IgD-negative memory B cell (primary cell): ENCODE measurements at regions not wholly inside any gene's neighbourhood (a gene's known extent, or its start where the extent isn't known, plus 50 kb on each side); places are given as distances from the start of the nearest gene placed in this dataset.

Source experiments
- H3K27ac Mint-ChIP-seq, 3 donors: one replicate each; pipeline ENCODE4 v1.8.0; 2020 to 2022; ENCODE audit warnings: mild to moderate bottlenecking in 3 of 3, mixed read lengths in 3 of 3, moderate library complexity in 1 of 3
- H3K27me3 Mint-ChIP-seq: one replicate; pipeline ENCODE4 v1.8.0; 2021; ENCODE audit warnings: mixed read lengths
- H3K36me3 Mint-ChIP-seq: one replicate; pipeline ENCODE4 v1.8.0; 2020; ENCODE audit warnings: mild to moderate bottlenecking, mixed read lengths
- H3K4me1 Mint-ChIP-seq, 3 donors: one replicate each; pipeline ENCODE4 v1.8.0; 2020 to 2022; ENCODE audit warnings: mixed read lengths in 3 of 3, mild to moderate bottlenecking in 1 of 3
- H3K4me3 Mint-ChIP-seq, 4 donors: one replicate each; pipeline ENCODE4 v1.8.0; 2020 to 2022; ENCODE audit warnings: mild to moderate bottlenecking in 4 of 4, mixed read lengths in 4 of 4, moderate library complexity in 3 of 4
- H3K9me3 Mint-ChIP-seq, 3 donors: one replicate each; pipeline ENCODE4 v1.8.0; 2020 to 2021; ENCODE audit warnings: mixed read lengths in 3 of 3, mild to moderate bottlenecking in 1 of 3

DNA sequence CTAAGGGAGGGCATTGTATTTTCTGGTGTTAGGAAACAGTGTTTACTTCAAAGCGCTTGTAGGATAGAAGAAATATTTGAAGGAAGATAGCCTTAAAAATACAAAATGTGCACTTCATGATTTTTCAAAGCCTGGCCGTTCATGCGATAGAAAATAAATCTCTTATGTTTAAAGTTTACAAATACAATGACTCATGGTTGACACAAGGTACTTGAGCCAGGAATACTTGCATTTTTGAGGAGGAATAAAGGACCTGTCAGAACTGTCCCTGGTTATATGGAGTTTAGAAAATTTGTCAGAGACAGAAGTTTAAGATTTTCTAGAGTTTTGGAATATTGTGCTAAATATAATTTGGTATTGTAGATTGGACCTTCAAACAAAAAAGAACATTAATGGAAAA lies 1223.2 kb upstream of the SLC10A2 start:
- Mint-ChIP-seq H3K36me3 (no peaks in the 10 kb centered on the region), H3K4me1 (no peaks in the 10 kb centered on the region), H3K9me3 (peaks cover 0 to 9% (median 3%) of the 10 kb centered on the region in 3 donors), H3K27me3 (no peaks in the 10 kb centered on the region), H3K27ac (no peak overlapping the region), H3K4me3 (no peak overlapping the region)

DNA sequence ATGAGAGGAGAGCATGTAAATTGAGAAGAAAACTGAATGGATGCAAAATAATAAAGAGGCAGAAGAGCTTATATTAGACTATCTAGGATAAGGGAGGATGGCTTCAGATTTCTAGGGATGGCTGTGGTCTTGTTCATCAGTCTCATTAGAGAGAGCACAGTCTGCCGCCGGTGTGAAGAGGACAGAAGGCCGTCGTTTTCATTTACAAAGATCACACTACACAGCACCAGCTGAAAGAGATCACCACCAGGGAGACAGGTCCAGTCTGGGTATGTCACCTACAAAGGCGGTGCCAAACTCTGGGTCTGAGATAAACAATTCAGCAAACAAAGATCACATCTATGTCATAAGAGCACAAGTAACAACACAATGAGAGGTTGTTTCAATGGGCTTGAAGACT lies 1222.3 kb upstream of the SLC10A2 start:
- Mint-ChIP-seq H3K9me3 (peaks cover 0 to 9% (median 3%) of the 10 kb centered on the region in 3 donors), H3K4me3 (no peak overlapping the region), H3K27ac (no peak overlapping the region), H3K36me3 (no peaks in the 10 kb centered on the region), H3K27me3 (no peaks in the 10 kb centered on the region), H3K4me1 (no peaks in the 10 kb centered on the region)

DNA sequence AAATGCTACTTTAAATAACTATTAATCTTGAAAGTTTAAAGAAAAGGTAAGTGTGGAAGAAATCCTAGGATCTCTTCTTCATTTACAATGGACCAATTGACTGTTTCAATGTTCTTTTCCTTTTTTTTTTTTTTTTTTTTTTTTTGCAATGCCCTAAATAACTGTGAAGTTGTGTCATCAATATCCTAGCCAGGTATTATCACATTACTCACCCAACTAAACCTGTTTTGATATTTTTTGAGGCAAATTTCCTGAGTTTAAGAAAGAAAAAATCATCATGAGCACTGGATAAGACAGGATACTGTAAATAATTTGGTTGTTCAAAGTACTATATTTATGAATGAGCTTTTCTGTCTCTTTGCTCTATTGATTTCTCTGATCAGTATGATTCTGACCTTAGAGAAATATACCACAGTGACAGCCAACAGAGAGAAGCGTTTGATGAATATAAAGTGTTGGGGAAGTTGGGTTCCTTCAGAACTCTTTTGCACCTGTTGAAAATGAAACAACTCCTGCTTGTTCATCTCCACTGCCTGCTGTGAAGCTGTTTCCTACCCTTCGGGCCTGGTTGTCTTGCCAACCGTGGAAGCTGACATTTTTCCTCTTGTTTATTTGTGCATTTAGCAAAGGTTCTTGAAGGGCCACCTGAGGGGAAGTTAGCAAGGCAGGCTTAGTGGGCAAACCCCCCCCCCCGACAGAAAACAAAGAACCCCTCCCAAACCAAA lies 1220.5 kb upstream of the SLC10A2 start:
- H3K9me3 Mint-ChIP-seq = peaks cover 0 to 4% (median 3%) of the 10 kb centered on the region in 3 donors
- H3K27me3 Mint-ChIP-seq = no peaks in the 10 kb centered on the region
- no peak overlapping the region for H3K4me3 Mint-ChIP-seq
- H3K36me3 Mint-ChIP-seq = no peaks in the 10 kb centered on the region
- H3K4me1 Mint-ChIP-seq = no peaks in the 10 kb centered on the region
- H3K27ac Mint-ChIP-seq = no peak overlapping the region

DNA sequence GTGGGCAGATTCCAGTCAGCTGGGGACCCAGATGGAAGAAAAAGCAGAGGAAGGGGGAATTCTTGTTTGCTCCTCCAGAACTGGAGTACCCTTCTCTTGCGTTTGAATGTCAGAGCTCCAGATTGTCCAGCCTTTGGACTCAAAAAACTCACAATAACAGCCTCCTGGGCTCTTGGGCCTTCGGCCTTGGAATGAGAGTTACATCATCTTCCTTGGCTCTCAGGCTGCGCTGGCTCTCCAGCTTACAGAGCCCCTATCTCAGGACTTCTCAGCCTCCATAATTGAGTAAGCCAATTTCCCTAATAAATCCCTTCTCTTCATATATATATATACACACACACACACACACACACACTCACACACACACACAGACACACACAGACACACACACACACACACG lies 1215.7 kb upstream of the SLC10A2 start:
- H3K36me3 Mint-ChIP-seq = no peaks in the 10 kb centered on the region
- H3K27ac Mint-ChIP-seq = no peak overlapping the region
- H3K27me3 Mint-ChIP-seq = no peaks in the 10 kb centered on the region
- peaks cover 2 to 3% (median 3%) of the 10 kb centered on the region in 3 donors for H3K9me3 Mint-ChIP-seq
- H3K4me3 Mint-ChIP-seq = no peak overlapping the region
- no peaks in the 10 kb centered on the region for H3K4me1 Mint-ChIP-seq

DNA sequence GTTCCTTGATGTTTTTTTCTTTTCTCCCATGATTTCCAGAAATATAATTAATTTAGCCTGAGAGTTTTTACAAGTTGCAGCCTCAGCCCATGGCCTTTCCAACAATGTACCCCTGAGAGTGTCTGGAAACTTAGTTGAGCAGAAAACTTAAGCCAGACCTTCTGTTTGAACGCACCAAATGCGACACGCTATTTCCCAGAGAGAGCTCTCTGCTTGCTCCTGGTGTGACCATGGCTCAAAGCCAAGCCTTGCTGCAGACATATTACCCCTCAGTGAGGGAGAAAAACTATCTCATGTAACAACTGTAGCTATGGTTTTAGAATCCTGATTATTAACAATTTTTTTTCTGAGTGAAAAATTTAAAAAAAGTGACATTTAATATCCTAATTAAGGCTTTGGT lies 1204.5 kb upstream of the SLC10A2 start:
- H3K27ac Mint-ChIP-seq = no peak overlapping the region
- no peaks in the 10 kb centered on the region for H3K36me3 Mint-ChIP-seq

DNA sequence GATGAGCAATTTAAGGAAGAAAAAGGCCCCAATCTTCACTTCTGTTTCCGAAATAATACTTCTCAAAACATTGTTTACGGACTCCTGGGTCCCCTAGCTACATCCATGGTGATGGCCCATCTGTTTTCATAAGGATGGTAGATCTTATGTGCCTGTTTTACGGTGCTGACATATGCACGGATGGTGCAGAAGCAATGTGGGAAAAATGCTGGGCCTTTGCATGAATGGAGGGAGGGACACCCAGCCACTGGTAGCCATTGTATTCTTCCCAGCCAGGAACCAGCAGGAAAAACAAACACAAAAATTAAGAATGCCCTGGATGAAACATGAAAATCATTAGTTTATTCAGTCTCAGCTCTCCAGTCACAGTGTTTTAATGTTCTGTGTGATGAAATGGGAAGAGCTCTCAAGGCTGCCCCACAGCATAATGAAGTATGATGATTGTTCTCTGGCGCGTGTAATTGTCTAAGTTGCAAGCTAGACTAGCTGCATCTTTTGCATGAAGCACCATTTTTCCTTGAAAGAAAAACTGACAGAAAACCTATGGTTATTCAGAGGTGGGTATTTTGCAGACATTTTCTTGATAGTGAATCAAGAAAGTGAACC lies 1201.1 kb upstream of the SLC10A2 start:
- H3K27me3 Mint-ChIP-seq = no peaks in the 10 kb centered on the region
- H3K4me1 Mint-ChIP-seq = no peaks in the 10 kb centered on the region
- H3K36me3 Mint-ChIP-seq = no peaks in the 10 kb centered on the region
- no peak overlapping the region for H3K27ac Mint-ChIP-seq
- no peak overlapping the region for H3K4me3 Mint-ChIP-seq
- peaks cover 0 to 10% (median 0%) of the 10 kb centered on the region in 3 donors for H3K9me3 Mint-ChIP-seq

More for the DNA sequence above, 1204.5 kb upstream of the SLC10A2 start:
- Mint-ChIP-seq H3K27me3 (no peaks in the 10 kb centered on the region), H3K9me3 (peaks cover 1 to 10% (median 2%) of the 10 kb centered on the region in 3 donors), H3K4me1 (no peaks in the 10 kb centered on the region), H3K4me3 (no peak overlapping the region)

DNA sequence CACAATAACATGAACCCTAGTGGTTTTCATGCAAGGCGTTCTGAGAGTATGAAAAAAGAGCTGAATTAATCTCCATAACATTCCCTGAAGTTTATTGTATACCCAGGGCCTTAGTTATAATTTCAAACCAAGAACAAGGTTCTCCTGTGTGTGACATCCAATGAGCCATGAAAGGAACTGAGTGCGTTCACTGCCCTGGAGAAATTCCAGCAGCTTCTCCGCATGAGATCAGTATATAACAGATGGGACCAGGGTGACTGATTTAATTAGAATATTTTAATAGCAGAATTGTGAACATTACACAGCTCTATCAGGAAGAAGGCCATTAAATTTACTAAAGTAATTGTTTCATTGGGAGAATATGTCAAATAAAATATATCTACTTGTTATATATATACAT lies 1190.5 kb upstream of the SLC10A2 start:
- Mint-ChIP-seq H3K4me3 (no peak overlapping the region), H3K27ac (no peak overlapping the region), H3K36me3 (no peaks in the 10 kb centered on the region), H3K27me3 (no peaks in the 10 kb centered on the region), H3K4me1 (no peaks in the 10 kb centered on the region), H3K9me3 (peaks cover 0 to 2% (median 0%) of the 10 kb centered on the region in 3 donors)

DNA sequence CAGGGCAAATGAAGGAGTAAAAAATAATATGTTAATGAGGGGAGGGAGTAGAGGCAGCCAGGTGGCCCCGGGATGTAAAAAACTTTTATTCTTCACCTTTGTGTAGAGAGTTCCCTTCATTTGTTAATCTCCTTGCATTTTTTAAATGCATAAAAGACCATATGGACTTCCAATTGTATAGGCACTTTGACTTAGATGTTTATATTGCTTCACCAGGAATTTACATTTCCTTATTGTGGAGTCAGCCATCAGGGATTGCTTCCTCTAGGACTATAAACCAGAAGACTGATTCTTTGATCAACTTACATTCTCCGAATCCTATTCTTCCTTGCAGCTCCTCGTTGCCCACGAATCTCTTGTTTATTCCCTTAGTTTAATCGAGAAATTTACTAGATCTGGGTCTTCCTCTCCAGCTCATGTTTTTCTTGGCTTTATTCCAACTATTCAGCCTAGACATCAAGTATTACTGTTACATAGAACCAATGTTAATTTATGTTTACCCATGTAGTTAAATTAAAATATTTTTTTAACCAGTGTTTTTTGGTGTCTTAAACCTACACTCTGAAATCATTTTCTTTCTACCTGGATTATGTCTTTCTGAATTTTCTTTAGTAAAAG lies 1187.0 kb upstream of the SLC10A2 start:
- Mint-ChIP-seq H3K27me3 (no peaks in the 10 kb centered on the region), H3K9me3 (peaks cover 0 to 2% (median 0%) of the 10 kb centered on the region in 3 donors), H3K36me3 (no peaks in the 10 kb centered on the region), H3K4me3 (no peak overlapping the region), H3K4me1 (no peaks in the 10 kb centered on the region), H3K27ac (no peak overlapping the region)

DNA sequence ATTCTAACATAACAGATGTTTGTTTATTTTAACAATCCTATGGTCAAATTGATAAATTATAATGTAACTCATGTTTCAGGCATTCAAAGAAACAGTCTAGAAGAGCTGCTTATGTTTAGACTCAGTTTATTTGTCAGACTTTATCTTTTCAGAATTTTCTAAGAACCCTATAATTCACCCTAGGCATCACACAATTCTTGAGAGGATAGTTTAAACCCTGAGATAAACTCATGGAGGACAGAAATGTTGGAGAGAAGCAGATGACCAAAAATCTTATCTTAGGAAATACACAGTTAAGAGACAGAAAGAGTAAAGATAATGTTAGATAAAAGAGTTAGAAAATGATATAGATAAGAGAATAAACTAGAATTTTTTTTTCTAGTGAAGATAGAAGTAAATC lies 1185.7 kb upstream of the SLC10A2 start:
- no peaks in the 10 kb centered on the region for H3K4me1 Mint-ChIP-seq

DNA sequence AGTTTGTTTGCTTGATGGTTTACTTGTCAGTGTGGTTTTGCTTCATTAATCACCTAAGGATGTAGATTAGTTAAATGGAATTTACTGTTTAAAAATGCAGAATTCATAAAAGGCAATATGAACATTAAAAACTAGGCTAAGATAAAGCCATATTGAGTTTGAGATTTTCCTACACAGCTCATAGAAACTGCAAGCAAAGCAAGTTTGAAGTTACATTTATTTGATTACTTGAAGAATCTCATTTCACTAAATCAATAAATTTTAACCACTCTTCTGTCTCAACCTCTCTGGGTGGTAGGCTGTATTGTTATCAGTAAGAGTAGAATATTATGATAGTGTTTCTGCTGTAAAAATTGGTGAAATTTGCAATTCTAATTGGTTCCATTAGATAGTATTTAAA lies 1180.7 kb upstream of the SLC10A2 start:
- no peak overlapping the region for H3K4me3 Mint-ChIP-seq
- H3K27me3 Mint-ChIP-seq = no peaks in the 10 kb centered on the region
- no peaks in the 10 kb centered on the region for H3K36me3 Mint-ChIP-seq
- H3K9me3 Mint-ChIP-seq = no peaks in the 10 kb centered on the region
- H3K27ac Mint-ChIP-seq = no peak overlapping the region
- no peaks in the 10 kb centered on the region for H3K4me1 Mint-ChIP-seq

More for the DNA sequence above, 1185.7 kb upstream of the SLC10A2 start:
- H3K4me3 Mint-ChIP-seq = no peak overlapping the region
- H3K27me3 Mint-ChIP-seq = no peaks in the 10 kb centered on the region
- H3K9me3 Mint-ChIP-seq = no peaks in the 10 kb centered on the region
- no peaks in the 10 kb centered on the region for H3K36me3 Mint-ChIP-seq
- H3K27ac Mint-ChIP-seq = no peak overlapping the region

DNA sequence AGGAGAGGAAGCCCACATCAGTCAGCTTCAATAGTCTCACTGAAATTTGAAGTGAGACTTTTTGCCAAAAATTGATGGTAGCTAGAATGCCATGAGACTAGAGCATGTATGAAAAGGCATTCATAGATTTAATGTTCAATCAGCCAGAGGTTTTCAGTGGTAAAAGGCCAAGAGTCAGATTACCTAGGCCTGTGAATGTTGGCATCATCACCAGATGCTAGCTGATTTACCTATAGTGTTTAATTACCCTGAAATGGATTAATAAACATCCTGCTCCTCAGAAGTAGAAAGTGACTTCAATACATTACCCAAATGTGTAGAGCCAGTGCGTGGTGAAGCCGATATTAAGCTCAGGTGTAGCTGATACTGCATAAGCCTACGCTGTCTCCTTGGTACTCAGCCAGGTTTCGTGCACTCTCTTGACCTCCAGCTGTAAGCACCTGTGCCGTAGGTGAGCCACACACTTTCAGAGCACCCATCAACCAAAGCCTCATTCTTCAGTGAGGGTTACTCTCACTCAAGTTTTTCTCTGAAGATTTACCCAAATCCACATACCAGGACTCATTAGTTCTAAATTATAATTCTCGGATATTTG lies 1140.3 kb upstream of the SLC10A2 start:
- H3K4me1 Mint-ChIP-seq = no peaks in the 10 kb centered on the region
- H3K9me3 Mint-ChIP-seq = peaks cover 2 to 12% (median 7%) of the 10 kb centered on the region in 3 donors
- H3K4me3 Mint-ChIP-seq = no peak overlapping the region

DNA sequence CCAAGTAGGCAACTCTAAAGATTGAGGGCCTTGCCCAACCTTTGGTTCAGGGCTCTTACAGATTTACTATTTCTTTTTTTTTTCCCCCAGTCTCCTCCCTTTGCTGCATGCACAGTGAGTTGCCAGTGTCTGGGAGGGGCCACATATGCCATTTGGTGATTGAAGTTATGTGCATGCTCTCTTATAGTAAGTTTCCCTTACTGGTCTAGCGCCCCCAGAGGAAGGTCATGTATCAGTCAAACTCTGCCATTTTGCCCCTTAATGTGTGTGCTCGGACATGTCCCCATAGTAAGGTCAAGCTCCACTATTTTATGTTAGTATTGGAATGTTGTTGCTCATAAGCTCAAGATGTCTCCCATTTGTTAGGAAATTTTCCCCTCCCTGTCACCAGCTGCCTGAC lies 1138.0 kb upstream of the SLC10A2 start:
- Mint-ChIP-seq H3K36me3 (no peaks in the 10 kb centered on the region), H3K9me3 (peaks cover 2 to 15% (median 7%) of the 10 kb centered on the region in 3 donors), H3K4me3 (no peak overlapping the region), H3K27ac (no peak overlapping the region), H3K4me1 (no peaks in the 10 kb centered on the region), H3K27me3 (no peaks in the 10 kb centered on the region)

More for the DNA sequence above, 1140.3 kb upstream of the SLC10A2 start:
- Mint-ChIP-seq H3K27me3 (no peaks in the 10 kb centered on the region), H3K27ac (no peak overlapping the region), H3K36me3 (no peaks in the 10 kb centered on the region)

DNA sequence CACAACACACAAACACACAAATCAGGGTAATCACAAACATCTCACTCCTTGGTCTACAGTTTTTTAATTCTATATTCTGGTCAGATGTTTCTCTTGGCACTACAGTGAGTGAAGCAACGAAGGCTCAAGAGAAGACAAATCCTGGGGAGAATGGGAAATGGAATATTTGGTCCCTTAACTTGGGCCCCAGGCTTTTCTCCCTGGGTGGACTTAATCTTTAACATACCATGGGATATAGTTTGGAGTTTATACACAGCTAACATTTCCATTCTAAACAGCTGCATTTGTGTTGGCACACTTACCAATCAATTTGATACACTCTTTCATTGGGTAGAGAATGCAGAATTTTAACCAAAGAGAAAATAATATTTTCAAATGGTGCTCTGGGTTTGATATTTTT lies 1132.6 kb upstream of the SLC10A2 start:
- Mint-ChIP-seq H3K4me1 (no peaks in the 10 kb centered on the region), H3K36me3 (no peaks in the 10 kb centered on the region), H3K27me3 (no peaks in the 10 kb centered on the region)

DNA sequence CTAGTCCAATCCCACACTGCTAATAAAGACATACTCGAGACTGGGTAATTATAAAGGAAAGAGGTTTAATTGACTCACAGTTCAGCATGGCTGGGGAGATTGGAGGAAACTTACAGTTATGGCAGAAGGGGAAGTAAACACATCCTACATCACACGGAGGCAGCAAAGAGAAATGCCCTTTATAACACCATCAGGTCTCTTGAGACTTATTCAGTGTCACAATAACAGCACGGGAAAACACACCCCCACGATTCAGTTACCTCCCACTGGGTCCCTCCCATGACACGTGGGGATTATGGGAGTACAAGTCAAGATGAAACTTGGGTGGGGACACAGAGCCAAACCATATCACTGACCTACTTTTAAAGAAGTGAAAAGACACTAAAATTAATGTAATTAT lies 1130.4 kb upstream of the SLC10A2 start:
- H3K27ac Mint-ChIP-seq = no peak overlapping the region
- H3K27me3 Mint-ChIP-seq = no peaks in the 10 kb centered on the region
- H3K4me1 Mint-ChIP-seq = no peaks in the 10 kb centered on the region
- H3K4me3 Mint-ChIP-seq = no peak overlapping the region
- peaks cover 2 to 10% (median 7%) of the 10 kb centered on the region in 3 donors for H3K9me3 Mint-ChIP-seq
- no peaks in the 10 kb centered on the region for H3K36me3 Mint-ChIP-seq

More for the DNA sequence above, 1132.6 kb upstream of the SLC10A2 start:
- no peak overlapping the region for H3K27ac Mint-ChIP-seq
- H3K4me3 Mint-ChIP-seq = no peak overlapping the region
- H3K9me3 Mint-ChIP-seq = peaks cover 2 to 10% (median 4%) of the 10 kb centered on the region in 3 donors

DNA sequence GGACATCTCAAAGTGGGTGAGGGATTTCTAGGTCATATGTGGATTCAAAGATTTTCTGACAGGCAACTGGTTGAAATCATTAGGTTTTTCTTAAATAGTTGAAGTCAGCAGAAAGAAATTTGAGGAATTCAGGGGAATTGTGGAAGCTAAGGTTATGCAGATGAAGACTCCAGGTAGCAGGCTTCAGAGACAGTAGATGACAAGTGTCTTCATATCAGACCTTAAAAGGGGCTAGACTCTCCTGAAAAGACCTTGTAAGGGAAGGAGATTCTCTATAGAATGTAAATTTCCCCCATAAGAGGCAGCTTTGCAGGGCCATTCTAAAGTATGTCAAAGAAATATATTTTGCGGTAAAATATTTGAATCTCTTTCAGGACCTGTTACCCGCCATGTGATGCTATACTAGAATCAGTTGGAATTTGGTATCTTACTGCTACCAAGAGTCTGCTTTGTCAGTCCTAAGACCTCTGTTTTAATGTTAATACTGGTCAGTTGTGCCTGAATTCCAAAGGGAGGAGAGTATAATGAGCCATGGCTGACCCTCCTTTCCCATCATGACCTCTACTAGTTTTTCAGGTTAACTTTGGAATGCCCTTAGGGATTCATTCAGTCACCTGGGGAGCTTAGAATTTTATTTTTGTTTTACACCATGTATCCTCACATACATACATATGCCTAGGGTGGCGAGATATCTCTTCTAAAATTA lies 1115.5 kb upstream of the SLC10A2 start:
- Mint-ChIP-seq H3K4me3 (no peak overlapping the region), H3K4me1 (no peaks in the 10 kb centered on the region), H3K36me3 (no peaks in the 10 kb centered on the region), H3K27ac (no peak overlapping the region), H3K9me3 (peaks cover 0 to 4% (median 4%) of the 10 kb centered on the region in 3 donors), H3K27me3 (no peaks in the 10 kb centered on the region)
